HepG2 (cell line): ENCODE measurements at regions not wholly inside any gene's neighbourhood (a gene's known extent, or its start where the extent isn't known, plus 50 kb on each side); places are given as distances from the start of the nearest gene placed in this dataset.
"Not testable (repeated sequence)": the region's sequence is repeated elsewhere in the genome, so short reads cannot be mapped to it uniquely, and the experiment has no call there.

Source experiments
- ATAC-seq: fragments of 200-7000 bp; cut with Tn5 transposase; 3 replicates; pipeline ENCODE4 v1.9.1; 2020; ENCODE audit warnings: mild to moderate bottlenecking, moderate library complexity
- BruUV-seq: library from RNA; stranded (reverse); fragments of 400-500 nt; replicated peaks from 2 replicates; lab custom pipeline; 2021; lab: Mats Ljungman, UMichigan
- CTCF ChIA-PET: fragments of 300-600 bp; formaldehyde crosslinking; extraction: SDS; loops from one replicate; lab custom pipeline; 2021; ENCODE audit warnings: low total read pairs, inconsistent platforms, low intra/inter-chr PET ratio; lab: Yijun Ruan, JAX
- POLR2A ChIA-PET: fragments of 350-600 bp; sonication (Branson Sonifier 250); formaldehyde crosslinking; loops from one replicate; lab custom pipeline; 2020; ENCODE audit warnings: antibody characterized with exemption, inconsistent platforms; lab: Yijun Ruan, JAX
- DNase-seq: peaks from one replicate; pipeline ENCODE4 v3.0.0-alpha.2; 2015; ENCODE audit warnings: low spot score
- FAIRE-seq: peaks from 3 replicates; lab custom pipeline; 2011; peaks lifted over from hg19 to GRCh38; lab: Jason Lieb, UNC
- H2AFZ ChIP-seq: one replicate; pipeline ENCODE4 v1.6.1; 2011; ENCODE audit warnings: low read length, inconsistent platforms
- H3K27ac ChIP-seq: fragments of 300-600 bp; 3 replicates; pipeline ENCODE4 v1.8.0; 2011; ENCODE audit warnings: mixed run types, mild to moderate bottlenecking, mixed read lengths, low read length, inconsistent platforms; ENCODE audit not compliant: insufficient read depth; ENCODE audit errors: extremely low read length
- H3K27me3 ChIP-seq, 2 experiments: fragments of 200-600 bp in 1 of 2; 2 replicates in 1 of 2; 3 replicates in 1 of 2; pipeline versions ENCODE4 v1.6.0 to v1.8.0; 2011; ENCODE audit warnings: low read length in 2 of 2, mild to moderate bottlenecking in 2 of 2, moderate library complexity in 2 of 2, inconsistent platforms in 1 of 2; ENCODE audit not compliant: insufficient read depth in 2 of 2, control insufficient read depth in 1 of 2
- H3K36me3 ChIP-seq, 2 experiments: fragments of 200-600 bp in 1 of 2; replicated peaks in 1 of 2; 2 replicates in 1 of 2; 3 replicates in 1 of 2; pipeline versions ENCODE4 v1.5.1 to v1.8.0; 2011; ENCODE audit warnings: low read length in 2 of 2, inconsistent platforms in 1 of 2; ENCODE audit not compliant: insufficient read depth in 2 of 2, control insufficient read depth in 1 of 2
- H3K4me1 ChIP-seq: 2 replicates; pipeline ENCODE4 v1.5.1; 2012; ENCODE audit warnings: low read length, inconsistent platforms; ENCODE audit not compliant: insufficient read depth
- H3K4me2 ChIP-seq: 2 replicates; pipeline ENCODE4 v1.6.0; 2011; ENCODE audit warnings: low read depth, low read length, inconsistent platforms
- H3K4me3 ChIP-seq, 3 experiments: fragments of 200-600 bp in 1 of 3; sonication (generic), shearing (Covaris generic) in 1 of 3; replicated peaks in 1 of 3; 2 replicates each; pipeline ENCODE4 v1.5.1; 2011 to 2016; ENCODE audit warnings: low read length in 3 of 3, inconsistent platforms in 2 of 3, low read depth in 2 of 3, mild to moderate bottlenecking in 2 of 3, control low read depth in 1 of 3, mixed read lengths in 1 of 3; ENCODE audit not compliant: insufficient read depth in 1 of 3
- H3K79me2 ChIP-seq: one replicate; pipeline ENCODE4 v1.6.1; 2011; ENCODE audit warnings: low read length, inconsistent platforms; ENCODE audit not compliant: insufficient read depth
- H3K9ac ChIP-seq: 2 replicates; pipeline ENCODE4 v1.6.0; 2011; ENCODE audit warnings: mild to moderate bottlenecking, low read depth, low read length, inconsistent platforms; ENCODE audit not compliant: insufficient read depth
- H3K9me3 ChIP-seq: 2 replicates; pipeline ENCODE4 v1.5.1; 2012; ENCODE audit warnings: mild to moderate bottlenecking, low read length
- H4K20me1 ChIP-seq: 2 replicates; pipeline ENCODE4 v1.6.0; 2011; ENCODE audit warnings: inconsistent platforms, mild to moderate bottlenecking, low read length, moderate library complexity; ENCODE audit not compliant: insufficient read depth
- ARID5B ChIP-seq: IDR thresholded peaks from 2 replicates; pipeline ENCODE4 v1.4.0; 2020; ENCODE audit warnings: mild to moderate bottlenecking, missing genetic modification reagents
- ELF3 ChIP-seq: IDR thresholded peaks from 2 replicates; pipeline ENCODE4 v1.6.1; 2016; ENCODE audit warnings: missing genetic modification reagents, missing compliant biosample characterization
- NR2F1 ChIP-seq, 2 experiments: fragments of 450-650 bp in 1 of 2; formaldehyde crosslinking in 1 of 2; IDR thresholded peaks; 2 replicates each; pipeline versions ENCODE4 v1.5.0 to v1.6.1; 2016 to 2020; ENCODE audit warnings: mild to moderate bottlenecking in 1 of 2, missing compliant biosample characterization in 1 of 2, missing genetic modification reagents in 1 of 2, moderate library complexity in 1 of 2
- STAG1 ChIP-seq: sonication (generic); formaldehyde crosslinking; IDR thresholded peaks from 2 replicates; pipeline ENCODE4 v1.4.0; 2020; ENCODE audit warnings: missing genetic modification reagents
- ZNF652 ChIP-seq: IDR thresholded peaks from 2 replicates; pipeline ENCODE4 v1.6.1; 2016; ENCODE audit warnings: low read depth, borderline replicate concordance
- WGBS: methylation state at CpG from one replicate; pipeline ENCODE4 v1.1.6; 2017; ENCODE audit warnings: low lambda C conversion rate; 5-methylcytosine and 5-hydroxymethylcytosine counted together
- in situ Hi-C: cut with HindIII; loops from 2 replicates; pipeline ENCODE4 v1.10.0; 2017; ENCODE audit warnings: low pct_unique_long_range_greater_than_20kb; ENCODE audit not compliant: extremely low pct_ligation_motif_present
- intact Hi-C: fragments of 100-400 bp; cut with micrococcal nuclease; formaldehyde crosslinking; loops from one replicate; pipeline ENCODE4 v1.10.0; 2022; ENCODE audit not compliant: unreplicated experiment

DNA sequence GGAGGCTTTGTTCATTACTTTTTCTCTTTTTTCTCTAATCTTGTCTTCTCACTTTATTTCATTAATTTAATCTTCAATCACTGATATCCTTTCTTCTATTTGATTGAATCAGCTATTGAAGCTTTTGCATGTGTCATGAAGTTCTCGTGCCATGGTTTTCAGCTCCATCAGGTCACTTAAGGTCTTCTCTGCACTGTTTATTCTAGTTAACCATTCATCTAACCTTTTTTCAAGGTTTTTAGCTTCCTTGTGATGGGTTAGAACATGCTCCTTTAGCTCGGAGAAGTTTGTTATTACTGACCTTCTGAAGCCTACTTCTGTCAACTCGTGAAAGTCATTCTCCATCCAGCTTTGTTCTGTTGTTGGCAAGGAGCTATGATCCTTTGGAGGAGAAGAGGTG is 695.0 kb upstream of the CDH6 start (continued):
- TF ChIP-seq ARID5B (CRISPR knock-in tag) (peak; percentile 44; the same call in 1 of the 2 replicates), ELF3 (CRISPR knock-in tag) (0 out of 2 replicates have a peak, but pooled peaks have one; percentile 12), NR2F1 (CRISPR knock-in tag; IDR thresholded peaks at IDR 0.05) (peak in 1 of 2 experiments; percentile 32; a peak in 1 of 4 replicates), ZNF652 (CRISPR knock-in tag) (peak; percentile 81; the same call in 1 of the 2 replicates)

DNA sequence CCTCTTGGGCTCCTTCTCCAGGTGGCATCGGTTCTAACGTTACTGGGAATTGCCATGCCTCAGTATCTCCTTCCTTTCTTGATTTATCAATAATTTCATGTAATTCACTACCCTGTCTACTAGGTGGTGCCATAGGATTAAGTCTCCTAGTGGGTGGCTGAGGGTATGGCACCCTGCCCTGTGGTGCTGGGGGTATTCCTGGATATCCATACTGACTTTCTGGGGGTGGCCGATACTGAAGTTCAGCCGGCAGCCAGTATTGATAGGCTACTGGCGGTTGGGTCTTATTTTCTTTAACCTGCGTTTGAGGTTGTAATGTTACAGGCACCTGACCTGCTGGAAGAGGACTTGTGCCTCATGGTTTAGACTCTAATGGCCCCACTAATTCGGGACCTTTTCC is 699.4 kb upstream of the CDH6 start:
- 40% methylated on average over 1 of the region's 7 CpGs for WGBS
- BruUV-seq, H3K36me3 ChIP-seq, H2AFZ ChIP-seq, H3K9me3 ChIP-seq, H4K20me1 ChIP-seq, CTCF ChIA-PET, H3K4me2 ChIP-seq: not testable (repeated sequence)
- peaks cover 12% of the 10 kb centered on the region for H3K4me1 ChIP-seq
- TF ChIP-seq STAG1 (CRISPR knock-in tag): 0 out of 2 replicates have a peak, but pooled peaks have one; percentile 6
- TF ChIP-seq, all 625 proteins: peak for 1; not testable (repeated sequence) for 624
- in situ Hi-C loops, POLR2A ChIA-PET, H3K9ac ChIP-seq, H3K79me2 ChIP-seq, H3K4me3 ChIP-seq, FAIRE-seq, H3K27ac ChIP-seq, DNase-seq, ATAC-seq, H3K27me3 ChIP-seq, intact Hi-C loops: not testable (repeated sequence)
